NOMO-1 treated with DMSO at 0.1 percent for 48 hours (cell line): ENCODE measurements at regions not wholly inside any gene's neighbourhood (a gene's known extent, or its start where the extent isn't known, plus 50 kb on each side); places are given as distances from the start of the nearest gene placed in this dataset.
"Not testable (repeated sequence)": the region's sequence is repeated elsewhere in the genome, so short reads cannot be mapped to it uniquely, and the experiment has no call there.

Experiments
- DNase-seq: peaks from one replicate; lab custom pipeline; 2025; ENCODE audit not compliant: unreplicated experiment; lab: John Stamatoyannopoulos, UW

- no peak for DNase-seq
These were observed 50.3 kb upstream of the TMC1 start for GRCh38 chr9:72471096-72471495.

- DNase-seq: no peak
These were observed 53.4 kb upstream of the TMC1 start for GRCh38 chr9:72467766-72468738.

- DNase-seq: no peak
These were observed 55.8 kb upstream of the TMC1 start for GRCh38 chr9:72465593-72465984.

- peak; percentile 68 for DNase-seq
These were observed 56.4 kb upstream of the TMC1 start for GRCh38 chr9:72464857-72465592.

GRCh38 chr9:72462340-72462739, 59.1 kb upstream of the TMC1 start:
- DNase-seq: no peak

GRCh38 chr9:72460342-72461312, 60.8 kb upstream of the TMC1 start:
- DNase-seq: no peak

- DNase-seq: no peak
These were observed 62.1 kb upstream of the TMC1 start for GRCh38 chr9:72459308-72459707.

- no peak for DNase-seq
These were observed 63.3 kb upstream of the TMC1 start for GRCh38 chr9:72458153-72458552.

- DNase-seq: no peak
These were observed 64.0 kb upstream of the TMC1 start for GRCh38 chr9:72457366-72457765.

GRCh38 chr9:72454871-72455491, 66.4 kb upstream of the TMC1 start:
- no peak for DNase-seq

- no peak for DNase-seq
These were observed 67.6 kb upstream of the TMC1 start for GRCh38 chr9:72453797-72454196.

GRCh38 chr9:72446241-72446640, 75.2 kb upstream of the TMC1 start:
- DNase-seq: not testable (repeated sequence)

GRCh38 chr9:72445306-72445995, 76.0 kb upstream of the TMC1 start:
- peak; percentile 37 for DNase-seq

GRCh38 chr9:72444435-72444834, 77.0 kb upstream of the TMC1 start:
- no peak for DNase-seq

- DNase-seq: peak; percentile 75
These were observed 77.6 kb upstream of the TMC1 start for GRCh38 chr9:72443855-72444254.

GRCh38 chr9:72441848-72442607, 77.0 kb upstream of the ZFAND5 start:
- DNase-seq: no peak

GRCh38 chr9:72440992-72441847, 76.2 kb upstream of the ZFAND5 start:
- DNase-seq: no peak

GRCh38 chr9:72440378-72440777, 75.4 kb upstream of the ZFAND5 start:
- no peak for DNase-seq
